ELF-1 (cell line): ENCODE measurements at regions not wholly inside any gene's neighbourhood (a gene's known extent, or its start where the extent isn't known, plus 50 kb on each side); places are given as distances from the start of the nearest gene placed in this dataset.
"Not testable (repeated sequence)": the region's sequence is repeated elsewhere in the genome, so short reads cannot be mapped to it uniquely, and the experiment has no call there.

Experiments used
- DNase-seq: peaks from one replicate; pipeline ENCODE4 v3.0.0-alpha.2; 2016; ENCODE audit warnings: low read depth, low spot score

DNA sequence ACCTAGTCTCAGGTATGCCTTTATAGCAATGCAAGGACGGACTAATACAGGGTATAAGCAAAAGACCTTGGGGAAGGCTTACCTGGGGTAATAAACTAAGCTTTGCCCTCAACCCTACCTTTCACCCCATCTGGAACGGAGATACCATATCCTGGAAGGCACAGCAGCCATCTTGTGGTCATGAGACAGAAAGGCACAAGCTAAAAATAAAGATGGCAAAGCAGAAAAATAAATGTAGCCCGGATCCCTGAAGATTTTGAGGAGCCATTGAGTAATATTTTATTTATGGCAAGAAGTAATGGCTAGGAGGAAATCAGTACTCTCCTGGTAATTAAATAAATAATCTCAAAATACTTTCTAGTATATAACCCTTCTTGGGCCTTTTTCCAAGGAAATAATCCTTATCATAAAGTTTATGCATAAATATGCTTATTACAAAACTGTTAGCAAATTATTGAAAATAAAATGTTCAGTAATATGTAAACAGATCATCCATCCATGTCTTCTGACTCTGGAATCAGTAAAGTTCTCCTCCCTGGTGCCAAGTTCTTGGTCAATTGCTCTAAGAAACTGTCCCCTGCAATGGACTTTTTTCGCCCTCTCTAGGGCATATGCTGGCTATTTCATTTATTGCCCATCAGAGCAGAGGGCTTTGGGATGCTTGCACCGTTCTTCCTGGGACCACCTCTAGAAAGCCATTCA is 198.7 kb downstream of the SPP2 start:
- DNase-seq, result no peak

DNA sequence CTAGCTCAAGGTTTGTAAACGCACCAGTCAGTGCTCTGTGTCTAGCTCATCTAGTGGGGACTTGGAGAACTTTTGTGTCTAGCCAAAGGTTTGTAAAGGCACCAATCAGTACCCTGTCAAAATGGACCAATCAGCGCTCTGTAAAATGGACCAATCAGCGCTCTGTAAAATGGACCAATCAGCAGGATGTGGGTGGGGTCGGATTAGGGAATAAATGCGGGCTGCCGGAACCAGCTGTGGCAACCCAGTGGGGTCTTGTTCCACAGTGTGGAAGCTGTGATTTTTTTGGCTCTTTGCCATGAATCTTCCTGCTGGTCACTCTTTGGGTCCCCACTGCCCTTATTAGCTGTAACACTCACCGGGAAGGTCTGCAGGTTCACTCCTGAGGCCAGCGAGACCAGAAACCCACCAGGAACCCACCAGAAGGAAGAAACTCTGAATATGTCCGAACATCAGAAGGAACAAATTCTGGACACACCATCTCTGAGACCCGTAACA is 197.8 kb downstream of the SPP2 start:
- not testable (repeated sequence) for DNase-seq

DNA sequence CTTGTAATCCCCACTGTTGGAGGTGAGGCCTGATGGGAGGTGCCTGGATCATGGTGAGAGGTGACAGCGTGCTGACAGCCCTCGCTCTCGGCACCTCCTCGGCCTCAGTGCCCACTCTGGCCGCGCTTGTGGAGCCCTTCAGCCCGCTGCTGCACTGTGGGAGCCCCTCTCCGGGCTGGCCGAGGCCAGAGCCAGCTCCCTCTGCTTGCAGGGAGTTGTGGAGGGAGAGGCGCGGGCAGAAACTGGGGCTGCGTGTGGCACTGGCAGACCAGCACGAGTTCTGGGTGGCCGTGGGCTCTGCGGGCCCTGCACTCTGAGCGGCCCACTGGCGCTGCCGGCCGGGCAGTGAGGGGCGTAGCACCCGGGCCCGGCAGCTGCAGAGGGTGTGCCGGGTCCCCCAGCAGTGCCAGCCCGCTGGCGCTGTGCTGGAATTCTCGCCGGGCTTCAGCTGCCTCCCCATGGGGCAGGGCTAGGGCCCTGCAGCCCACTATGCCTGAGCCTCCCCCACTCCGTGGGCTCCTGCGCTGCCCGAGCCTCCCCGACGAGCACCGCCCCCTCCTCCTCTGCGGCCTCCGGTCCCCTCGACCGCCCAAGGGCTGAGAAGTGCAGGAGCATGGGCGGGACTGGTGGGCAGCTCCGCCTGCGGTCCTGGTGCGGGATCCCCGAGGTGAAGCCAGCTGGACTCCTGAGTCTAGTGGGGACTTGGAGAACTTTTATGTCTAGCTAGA is 197.1 kb downstream of the SPP2 start:
- no peak for DNase-seq

DNA sequence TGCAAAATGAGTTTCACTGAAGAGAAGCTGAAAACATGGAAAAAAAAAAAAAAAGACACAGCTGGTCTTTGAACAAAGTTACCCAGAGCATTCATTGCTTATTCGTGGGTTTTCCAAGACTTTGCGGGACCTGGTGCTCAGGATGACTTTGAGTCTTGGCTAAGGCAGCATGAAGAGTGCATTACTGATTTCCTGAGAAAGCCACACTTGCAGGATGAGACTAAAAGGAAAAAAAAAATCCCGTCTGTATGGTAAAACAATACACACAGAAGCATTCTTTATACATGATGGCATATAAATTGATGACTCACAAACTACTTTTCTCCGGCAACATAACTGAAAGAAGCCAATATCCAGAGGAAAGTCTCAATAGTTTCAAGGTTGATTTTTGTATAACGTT is 195.4 kb downstream of the SPP2 start:
- no peak for DNase-seq

DNA sequence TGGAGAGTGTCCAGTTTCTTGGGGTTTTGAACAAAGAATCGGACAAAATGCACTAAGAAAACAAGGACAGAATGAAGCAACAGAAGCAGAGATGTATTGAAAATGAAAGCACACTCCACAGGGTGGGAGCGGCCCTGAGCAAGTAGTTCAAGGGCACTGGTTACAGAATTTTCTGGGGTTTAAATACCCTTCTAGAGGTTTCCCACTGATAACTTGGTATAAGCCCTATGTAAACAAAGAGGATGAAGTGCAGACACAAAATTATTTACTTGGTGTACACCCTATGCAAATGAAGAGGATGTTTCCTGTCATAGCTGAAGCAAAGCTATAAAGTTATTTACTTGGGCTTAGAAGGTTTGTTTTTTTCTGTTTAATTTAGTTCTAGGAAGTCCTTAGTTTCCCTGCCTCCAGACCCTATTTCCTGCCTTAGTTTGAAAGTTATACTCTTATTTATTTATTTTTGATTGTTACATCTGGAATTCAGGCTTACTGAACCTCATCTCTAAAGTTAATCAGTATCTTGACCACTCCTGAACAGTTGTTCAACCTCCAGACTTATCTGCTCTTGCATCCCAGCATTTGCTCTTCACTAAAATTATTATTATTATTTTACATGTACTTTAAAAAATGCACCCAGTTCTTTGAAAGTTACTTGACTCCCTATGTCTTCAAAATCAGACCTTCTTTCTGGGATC is 193.5 kb downstream of the SPP2 start:
- DNase-seq, result no peak

DNA sequence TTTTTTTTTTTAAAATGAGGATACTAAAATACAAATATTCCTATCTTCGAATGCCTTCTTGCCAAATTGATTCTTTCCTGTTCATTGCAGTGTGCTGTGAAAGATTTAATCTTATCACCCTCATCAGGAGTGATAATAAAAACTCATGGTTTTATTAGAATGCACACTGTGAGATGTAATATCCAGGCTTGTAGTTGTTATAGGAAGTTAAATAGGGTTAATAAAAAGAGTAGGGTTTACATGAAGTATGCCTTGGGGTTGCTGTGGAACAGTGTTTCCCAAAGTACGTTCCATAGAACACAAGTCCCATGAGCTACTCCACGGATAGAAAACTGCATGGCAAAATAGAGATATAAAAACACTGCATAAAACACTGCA is 191.9 kb downstream of the SPP2 start:
- no peak for DNase-seq

DNA sequence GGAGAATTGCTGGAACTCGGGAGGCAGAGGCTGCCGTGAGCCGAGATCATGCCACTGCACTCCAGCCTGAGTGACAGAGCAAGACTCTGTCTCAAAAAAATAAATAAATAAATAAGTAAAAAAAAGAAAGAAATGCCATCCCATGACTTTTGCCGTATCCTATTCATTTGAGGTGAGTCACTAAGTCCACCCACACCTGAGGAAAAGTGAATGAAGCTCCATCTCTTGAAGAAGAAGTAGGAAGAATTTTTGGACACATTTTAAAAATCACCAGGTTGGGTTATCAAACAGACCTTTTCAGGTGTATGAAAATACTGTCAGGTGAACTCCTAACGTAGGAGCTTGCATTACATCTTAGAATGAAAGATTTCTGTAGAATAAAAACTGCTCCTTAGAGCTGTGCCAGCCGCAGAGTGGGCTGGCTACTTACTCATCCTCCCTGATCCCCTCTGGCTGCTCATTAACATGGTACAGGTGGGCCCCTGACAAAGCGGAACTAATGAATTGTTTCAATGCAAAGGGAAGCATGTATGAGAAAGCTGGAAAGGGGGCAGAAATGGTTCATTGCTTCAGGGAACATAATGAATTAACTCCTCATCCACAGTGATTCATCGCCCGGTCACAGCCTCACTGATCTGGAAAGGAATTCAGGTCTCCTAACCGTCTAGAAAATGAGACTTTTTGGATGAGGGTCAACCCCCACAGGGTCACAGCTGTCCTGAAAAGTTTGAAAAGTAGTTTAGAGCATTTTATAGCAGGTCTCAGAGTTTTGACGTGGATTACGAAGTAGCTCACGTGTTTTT is 191.4 kb downstream of the SPP2 start:
- DNase-seq, result peak; percentile 29

DNA sequence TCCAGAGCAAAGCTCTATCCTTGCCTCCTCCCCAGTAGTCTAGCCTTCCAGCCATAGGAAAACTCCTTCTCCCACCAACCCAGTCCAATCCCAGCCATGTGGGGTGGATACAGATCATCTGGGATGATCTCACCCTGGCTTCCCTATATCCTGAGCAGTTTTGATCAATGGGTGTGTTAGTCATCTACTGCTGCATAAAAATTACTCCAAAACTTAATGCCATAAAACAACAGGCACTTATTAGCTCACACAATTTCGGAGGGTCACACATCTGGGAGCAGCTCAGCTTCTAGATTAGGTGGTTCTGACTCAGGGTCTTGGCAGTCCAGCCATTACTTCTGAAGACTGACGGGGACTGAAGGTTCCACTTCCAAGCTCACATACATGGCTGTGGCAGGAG is 190.4 kb downstream of the SPP2 start:
- no peak for DNase-seq

DNA sequence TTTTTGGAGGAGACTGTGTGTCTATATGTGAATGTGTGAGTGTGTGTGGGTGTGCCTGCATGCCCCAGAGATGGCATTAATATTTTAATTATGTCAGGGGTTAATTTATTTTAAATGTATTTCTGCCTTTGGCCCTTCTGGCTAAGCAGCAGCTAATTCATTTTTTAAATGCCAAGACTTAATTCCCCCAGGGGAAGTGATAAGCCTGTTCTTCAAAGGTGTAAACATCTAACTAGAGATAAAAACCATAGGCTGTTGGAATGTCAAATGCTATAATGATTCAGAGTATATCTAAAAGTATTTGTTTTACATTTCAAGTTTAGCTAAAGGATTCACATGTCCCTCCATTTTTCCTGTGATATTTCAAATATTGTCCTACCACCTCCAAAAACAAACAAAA is 184.7 kb downstream of the SPP2 start:
- DNase-seq, result no peak

DNA sequence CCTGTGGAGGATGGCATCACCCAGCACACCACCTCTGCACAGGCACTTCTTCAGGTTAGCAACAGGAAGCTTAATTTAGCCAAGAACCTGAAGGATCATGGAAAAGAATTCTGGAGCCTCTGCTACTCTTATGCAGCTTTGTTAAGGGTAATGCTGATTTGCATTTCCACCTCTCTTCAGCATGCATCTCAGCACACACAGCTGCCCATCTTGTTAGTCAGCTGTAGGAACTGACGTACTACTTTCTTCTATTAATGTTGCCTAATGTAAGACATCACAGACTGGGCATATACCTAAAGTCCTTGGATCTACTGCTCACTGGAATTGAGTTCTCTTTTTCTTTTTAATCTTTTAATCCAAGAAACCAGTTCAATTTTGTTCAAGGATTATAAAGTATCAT is 181.0 kb downstream of the SPP2 start:
- no peak for DNase-seq

DNA sequence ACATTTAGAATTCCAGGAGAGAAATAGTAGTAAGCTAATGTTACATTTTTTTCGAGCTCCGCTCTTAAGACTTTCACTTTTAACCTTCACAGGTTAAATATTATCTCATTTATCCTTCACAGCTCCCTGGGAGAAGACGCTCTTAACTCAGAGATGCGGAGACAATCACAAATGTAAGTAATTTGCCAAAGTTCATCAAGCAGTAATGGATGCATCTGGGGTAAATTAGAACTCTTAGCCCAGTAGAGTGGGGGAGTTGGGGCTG is 168.5 kb downstream of the SPP2 start:
- DNase-seq, result no peak

DNA sequence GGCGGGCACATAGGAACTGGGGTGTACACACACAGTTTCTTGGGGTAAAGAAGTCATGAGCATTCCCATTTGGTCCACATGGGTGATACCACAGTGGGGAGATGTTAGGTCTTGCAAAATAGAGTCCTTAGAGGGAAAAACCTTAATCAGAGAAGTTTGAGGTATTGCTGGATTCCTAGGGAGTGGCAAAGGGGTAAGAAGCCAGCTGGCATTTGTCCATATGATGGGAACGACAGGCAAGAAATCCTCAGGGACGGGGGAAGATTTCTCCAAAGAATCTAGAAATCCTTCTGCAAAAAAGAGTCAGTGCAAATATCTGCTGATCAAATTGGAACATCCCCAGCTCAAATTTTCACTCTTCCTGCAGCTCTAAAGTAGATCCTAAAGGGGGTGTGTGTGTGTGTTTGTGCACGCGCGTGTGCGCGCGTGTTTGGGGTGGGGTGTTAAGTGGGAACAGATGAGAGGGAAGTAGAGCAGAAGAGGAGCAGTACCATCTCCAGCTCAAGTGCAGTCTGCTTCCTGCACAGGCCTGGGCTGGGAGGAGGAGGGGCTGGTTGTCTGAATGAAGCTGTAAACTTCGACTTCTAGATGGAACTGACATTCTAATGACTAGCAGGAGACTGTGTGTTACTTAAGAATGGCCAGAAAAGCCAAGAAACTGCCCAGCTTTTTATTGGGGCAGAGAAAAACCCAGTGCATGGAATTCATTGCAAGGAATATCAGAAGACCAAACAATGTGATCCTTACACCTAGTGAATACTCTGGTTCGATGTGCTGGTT is 168.0 kb downstream of the SPP2 start:
- DNase-seq, result no peak

DNA sequence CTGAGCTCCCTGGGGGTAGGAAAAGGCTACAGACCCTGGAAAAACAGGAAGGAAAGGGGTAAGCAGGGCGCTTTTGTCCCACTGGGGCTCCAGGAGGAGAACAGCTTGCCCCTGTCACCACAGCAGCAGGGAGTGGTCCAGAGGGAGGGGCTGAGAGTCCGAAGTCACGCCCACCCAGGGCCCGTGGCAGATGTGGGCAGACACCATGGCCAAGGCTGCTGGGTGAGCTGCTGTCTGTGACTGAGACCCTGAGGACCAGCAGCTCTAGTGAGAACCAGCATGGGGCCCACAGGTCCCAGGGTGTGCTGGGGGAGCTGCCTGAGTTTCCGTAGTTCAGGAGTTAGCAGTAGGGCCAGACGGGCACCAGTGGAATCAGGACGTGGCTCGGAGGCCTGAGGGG is 162.0 kb downstream of the SPP2 start:
- DNase-seq, result no peak

DNA sequence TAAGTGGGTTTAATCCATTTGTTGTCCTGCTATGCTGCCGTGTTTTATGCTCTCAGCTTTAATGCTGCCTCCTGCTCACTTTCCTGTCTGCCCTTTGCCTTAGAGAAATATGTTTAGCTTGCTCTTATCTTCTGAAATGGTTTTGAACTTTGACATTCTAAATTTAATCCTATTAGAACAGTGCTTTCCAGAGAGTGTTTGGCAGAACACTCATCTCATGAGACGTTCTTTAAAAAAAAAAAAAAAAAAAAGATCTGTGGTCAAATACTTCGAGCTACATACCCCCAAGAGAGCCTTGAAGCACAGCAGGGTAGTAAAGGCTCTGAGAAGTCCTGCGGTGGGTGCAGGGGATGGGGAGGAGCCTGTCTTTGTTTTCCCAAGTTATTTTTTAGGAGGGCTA is 161.3 kb downstream of the SPP2 start:
- DNase-seq, result no peak

DNA sequence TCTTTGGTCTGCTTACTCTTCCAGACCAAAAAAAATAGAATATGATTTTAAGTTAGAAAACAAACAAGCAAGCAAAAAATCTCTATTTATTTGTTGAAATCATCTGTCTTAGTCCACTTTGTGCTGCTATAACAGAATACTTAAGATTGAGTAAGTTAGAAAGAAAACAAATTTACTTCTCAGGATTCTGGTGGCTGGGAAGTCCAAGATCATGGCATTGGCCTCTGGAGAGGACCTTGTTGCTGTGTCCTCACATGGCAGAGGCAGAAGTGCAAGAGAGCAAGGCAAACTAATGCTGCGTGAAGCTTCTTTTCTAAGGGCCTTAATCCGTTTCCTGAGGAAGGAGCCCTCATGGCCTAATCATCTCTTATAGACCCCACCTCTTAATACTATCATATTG is 156.2 kb downstream of the SPP2 start:
- DNase-seq, result no peak

DNA sequence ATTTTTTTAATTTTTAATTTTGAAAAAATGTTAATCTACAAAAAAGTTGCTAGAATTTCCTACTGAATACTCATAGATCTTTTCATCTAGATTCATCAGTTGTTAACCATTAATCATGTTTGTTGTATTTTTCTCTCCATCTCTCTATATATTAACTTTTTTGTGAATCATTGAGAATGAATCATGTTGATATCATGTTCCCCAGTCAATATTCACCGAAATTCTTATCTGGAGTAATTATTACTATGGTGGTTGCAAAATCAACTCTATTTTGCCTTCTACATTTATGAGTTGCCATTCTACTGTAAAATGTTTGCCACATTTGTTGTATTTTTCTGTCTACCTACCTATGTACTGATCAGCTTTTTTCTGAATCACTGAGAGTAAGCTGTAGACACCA is 154.0 kb downstream of the SPP2 start:
- DNase-seq, result no peak

DNA sequence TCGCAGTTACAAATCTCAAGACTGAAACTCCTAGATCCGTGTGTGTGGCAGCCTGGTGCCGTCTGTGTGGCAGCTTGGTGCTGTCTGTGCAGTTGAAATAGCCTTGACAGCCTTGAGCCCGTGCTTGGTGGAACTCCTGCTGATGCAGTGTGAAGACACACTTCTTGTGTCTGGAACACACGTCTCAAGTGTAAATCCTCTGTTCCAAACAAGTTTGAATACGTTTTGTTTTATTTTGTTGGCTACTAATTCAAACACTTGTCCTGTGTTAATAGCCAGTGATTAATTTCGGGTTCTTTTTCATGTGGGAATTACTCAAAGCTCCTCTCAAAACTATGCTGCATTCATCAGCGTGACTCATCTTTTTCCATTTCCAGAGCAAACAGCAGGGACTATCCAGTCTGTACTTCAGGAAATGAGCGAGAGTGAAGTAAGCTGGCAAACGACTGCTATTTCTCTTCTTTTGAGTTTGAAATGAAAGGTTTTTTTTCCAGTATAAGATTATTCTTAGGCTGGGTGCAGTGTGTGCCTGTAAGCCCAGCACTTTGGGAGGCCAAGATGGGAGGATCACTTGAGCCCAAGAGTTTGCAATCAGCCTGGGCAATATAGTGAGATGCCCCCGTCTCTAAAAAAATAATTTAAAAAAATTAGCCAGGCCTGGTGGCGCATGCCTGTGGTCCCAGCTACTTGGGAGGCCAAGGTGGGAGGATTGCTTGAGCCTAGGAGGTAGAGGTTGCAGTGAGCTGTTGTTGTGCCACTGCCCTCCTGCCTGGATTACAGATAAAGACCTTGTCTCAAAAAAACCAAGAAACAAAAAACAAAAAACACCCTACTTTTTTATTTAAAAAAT is 152.9 kb downstream of the SPP2 start:
- no peak for DNase-seq

DNA sequence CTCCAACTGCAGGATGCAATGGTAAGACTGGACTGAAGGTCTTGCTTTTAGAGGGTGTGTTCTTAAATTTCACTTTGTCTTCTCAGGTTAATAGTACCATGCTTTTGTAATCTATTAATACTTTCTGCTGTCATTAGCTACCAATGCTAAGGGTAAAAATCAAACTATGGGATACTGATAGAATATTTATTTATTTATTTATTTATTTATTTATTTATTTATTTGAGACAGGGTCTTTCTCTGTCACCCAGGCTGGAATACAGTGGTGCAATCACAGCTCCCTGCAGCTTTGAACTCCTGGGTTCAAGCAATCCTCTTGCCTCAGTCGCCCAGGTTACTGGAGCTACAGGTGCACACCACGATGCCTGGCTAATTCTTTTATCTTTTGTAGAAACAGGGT is 152.1 kb downstream of the SPP2 start:
- DNase-seq, result no peak

DNA sequence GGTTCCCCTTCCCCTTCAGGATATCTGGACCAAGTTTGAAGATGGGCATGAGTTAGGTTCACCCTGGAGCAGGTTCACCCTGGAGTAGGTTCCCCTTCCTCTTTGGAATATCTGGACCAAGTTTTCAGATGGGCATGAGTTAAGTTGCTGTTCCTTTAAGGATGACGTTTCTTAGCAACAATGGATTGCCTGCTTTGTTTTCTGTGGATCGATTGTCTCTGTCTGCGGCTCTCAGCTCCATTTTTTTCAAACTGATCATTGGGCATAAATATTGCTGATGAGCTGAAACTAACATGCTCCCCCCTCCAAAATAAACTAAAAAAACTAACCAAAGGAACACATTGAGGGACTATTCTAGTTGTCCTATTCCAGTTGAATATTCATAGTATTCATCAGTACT is 149.5 kb downstream of the SPP2 start:
- DNase-seq, result no peak

DNA sequence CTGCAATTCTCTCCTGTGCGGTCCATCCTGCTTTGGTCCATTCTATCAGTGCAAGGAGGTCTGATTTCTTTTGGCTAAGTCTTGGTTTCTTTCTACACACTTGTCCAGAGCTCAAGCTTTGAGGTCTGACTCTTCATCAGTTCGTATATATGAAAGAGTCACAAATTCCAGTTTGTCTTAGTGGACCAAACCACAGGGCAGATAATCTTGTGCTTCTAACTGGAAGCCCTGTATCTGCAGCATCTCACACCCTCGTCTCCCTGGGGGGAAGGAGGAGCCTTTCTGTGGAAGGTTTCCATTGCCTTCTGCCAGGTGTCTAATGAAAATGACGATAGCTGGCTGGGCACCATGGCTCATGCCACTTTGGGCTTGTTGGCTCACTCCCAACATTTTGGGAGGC is 148.5 kb downstream of the SPP2 start:
- no peak for DNase-seq

DNA sequence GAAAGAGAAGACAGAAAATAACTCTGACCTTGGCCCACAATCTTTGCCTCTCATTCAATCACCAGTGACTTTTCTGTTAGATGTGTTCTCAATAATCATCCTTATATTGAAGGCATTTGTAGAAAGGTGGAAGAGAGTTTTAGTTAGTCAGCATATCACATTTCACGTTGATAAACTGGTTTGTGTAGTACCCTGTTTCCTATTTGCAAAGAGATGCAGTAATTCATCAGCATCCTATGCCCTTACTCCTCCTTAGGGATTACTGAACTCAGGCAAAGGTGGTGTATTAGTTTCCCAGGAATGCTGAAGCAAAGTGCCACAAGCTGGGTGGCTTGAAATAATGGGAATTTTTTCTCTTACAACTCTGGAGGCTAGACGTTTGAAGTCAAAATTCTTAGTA is 145.0 kb downstream of the SPP2 start:
- no peak for DNase-seq
